Duodenal mucosa (tissue), 2 donors: ENCODE measurements at regions not wholly inside any gene's neighbourhood (a gene's known extent, or its start where the extent isn't known, plus 50 kb on each side); places are given as distances from the start of the nearest gene placed in this dataset.

Experiments used
- H3K27ac ChIP-seq: one replicate; pipeline ENCODE4 v1.7.0; 2013; ENCODE audit warnings: low read depth, low read length
- H3K27me3 ChIP-seq, 2 donors: one replicate each; pipeline ENCODE4 v1.7.0; 2013; ENCODE audit warnings: low read length in 2 of 2, control low read depth in 1 of 2; ENCODE audit not compliant: insufficient read depth in 2 of 2, control insufficient read depth in 1 of 2
- H3K36me3 ChIP-seq, 2 donors: one replicate each; pipeline ENCODE4 v1.7.0; 2013; ENCODE audit warnings: low read length in 2 of 2, control low read depth in 1 of 2; ENCODE audit not compliant: insufficient read depth in 2 of 2, control insufficient read depth in 1 of 2
- H3K4me1 ChIP-seq, 2 donors: one replicate each; pipeline ENCODE4 v1.7.0; 2013; ENCODE audit warnings: low read length in 2 of 2, control low read depth in 1 of 2; ENCODE audit not compliant: insufficient read depth in 2 of 2, control insufficient read depth in 1 of 2
- H3K4me3 ChIP-seq, 2 donors: one replicate each; pipeline ENCODE4 v1.7.0; 2013; ENCODE audit warnings: low read length in 2 of 2, low read depth in 1 of 2
- H3K9ac ChIP-seq, 2 donors: one replicate each; pipeline ENCODE4 v1.7.0; 2013; ENCODE audit warnings: low read length in 2 of 2, low read depth in 1 of 2
- H3K9me3 ChIP-seq, 2 donors: one replicate each; pipeline ENCODE4 v1.7.0; 2013; ENCODE audit warnings: low read length in 2 of 2, control low read depth in 1 of 2; ENCODE audit not compliant: control insufficient read depth in 1 of 2

- Histone ChIP-seq H3K4me1 (no peaks in the 10 kb centered on the region), H3K36me3 (no peaks in the 10 kb centered on the region), H3K27me3 (no peaks in the 10 kb centered on the region), H3K4me3 (no peak overlapping the region), H3K9me3 (no peaks in the 10 kb centered on the region), H3K27ac (no peak overlapping the region), H3K9ac (no peak overlapping the region)
Measured at GRCh38 chr4:164485136-164485535, 268.8 kb upstream of the SMIM31 start.

GRCh38 chr4:164488114-164488513 lies 265.8 kb upstream of the SMIM31 start:
- Histone ChIP-seq H3K36me3 (no peaks in the 10 kb centered on the region), H3K9me3 (peaks cover 0 to 6% of the 10 kb centered on the region in 2 donors), H3K4me3 (no peak overlapping the region), H3K27me3 (no peaks in the 10 kb centered on the region), H3K9ac (no peak overlapping the region), H3K4me1 (no peaks in the 10 kb centered on the region), H3K27ac (no peak overlapping the region)

- H3K9ac ChIP-seq, result no peak overlapping the region
- H3K9me3 ChIP-seq, result no peaks in the 10 kb centered on the region
- H3K4me3 ChIP-seq, result no peak overlapping the region
- H3K27me3 ChIP-seq, result no peaks in the 10 kb centered on the region
- no peak overlapping the region for H3K27ac ChIP-seq
- H3K4me1 ChIP-seq, result no peaks in the 10 kb centered on the region
- no peaks in the 10 kb centered on the region for H3K36me3 ChIP-seq
Measured at GRCh38 chr4:164501074-164501473, 252.9 kb upstream of the SMIM31 start.

- Histone ChIP-seq H3K9me3 (no peaks in the 10 kb centered on the region), H3K27me3 (no peaks in the 10 kb centered on the region), H3K4me1 (no peaks in the 10 kb centered on the region), H3K4me3 (no peak overlapping the region), H3K36me3 (no peaks in the 10 kb centered on the region), H3K9ac (no peak overlapping the region), H3K27ac (no peak overlapping the region)
Measured at GRCh38 chr4:164503874-164504273, 250.1 kb upstream of the SMIM31 start.

GRCh38 chr4:164508097-164508496 lies 245.8 kb upstream of the SMIM31 start:
- no peaks in the 10 kb centered on the region for H3K36me3 ChIP-seq

GRCh38 chr4:164508771-164509170 lies 245.2 kb upstream of the SMIM31 start:
- Histone ChIP-seq H3K9ac (no peak overlapping the region), H3K27ac (no peak overlapping the region), H3K4me1 (no peaks in the 10 kb centered on the region), H3K4me3 (no peak overlapping the region), H3K27me3 (no peaks in the 10 kb centered on the region), H3K9me3 (no peaks in the 10 kb centered on the region), H3K36me3 (no peaks in the 10 kb centered on the region)

More at GRCh38 chr4:164508097-164508496, 245.8 kb upstream of the SMIM31 start:
- H3K4me3 ChIP-seq, result no peak overlapping the region
- H3K27ac ChIP-seq, result no peak overlapping the region
- no peaks in the 10 kb centered on the region for H3K4me1 ChIP-seq
- no peaks in the 10 kb centered on the region for H3K9me3 ChIP-seq
- no peak overlapping the region for H3K9ac ChIP-seq
- no peaks in the 10 kb centered on the region for H3K27me3 ChIP-seq

GRCh38 chr4:164509951-164510350 lies 244.0 kb upstream of the SMIM31 start:
- H3K9ac ChIP-seq, result no peak overlapping the region
- no peaks in the 10 kb centered on the region for H3K4me1 ChIP-seq
- H3K36me3 ChIP-seq, result no peaks in the 10 kb centered on the region
- H3K27ac ChIP-seq, result no peak overlapping the region
- no peak overlapping the region for H3K4me3 ChIP-seq
- H3K9me3 ChIP-seq, result no peaks in the 10 kb centered on the region
- H3K27me3 ChIP-seq, result no peaks in the 10 kb centered on the region

- Histone ChIP-seq H3K27ac (no peak overlapping the region), H3K9me3 (no peaks in the 10 kb centered on the region), H3K4me1 (no peaks in the 10 kb centered on the region), H3K27me3 (no peaks in the 10 kb centered on the region), H3K36me3 (no peaks in the 10 kb centered on the region), H3K9ac (no peak overlapping the region), H3K4me3 (no peak overlapping the region)
Measured at GRCh38 chr4:164512124-164512523, 241.8 kb upstream of the SMIM31 start.

GRCh38 chr4:164514765-164515164 lies 239.2 kb upstream of the SMIM31 start:
- H3K27me3 ChIP-seq, result no peaks in the 10 kb centered on the region
- no peaks in the 10 kb centered on the region for H3K36me3 ChIP-seq
- no peak overlapping the region for H3K9ac ChIP-seq
- H3K27ac ChIP-seq, result no peak overlapping the region
- no peaks in the 10 kb centered on the region for H3K9me3 ChIP-seq
- no peak overlapping the region for H3K4me3 ChIP-seq
- H3K4me1 ChIP-seq, result no peaks in the 10 kb centered on the region

GRCh38 chr4:164524789-164525188 lies 229.1 kb upstream of the SMIM31 start:
- no peaks in the 10 kb centered on the region for H3K36me3 ChIP-seq
- H3K4me1 ChIP-seq, result no peaks in the 10 kb centered on the region
- H3K27me3 ChIP-seq, result no peaks in the 10 kb centered on the region
- H3K27ac ChIP-seq, result no peak overlapping the region
- H3K4me3 ChIP-seq, result no peak overlapping the region
- H3K9ac ChIP-seq, result no peak overlapping the region
- no peaks in the 10 kb centered on the region for H3K9me3 ChIP-seq

- H3K9me3 ChIP-seq, result no peaks in the 10 kb centered on the region
- H3K27ac ChIP-seq, result no peak overlapping the region
- no peak overlapping the region for H3K4me3 ChIP-seq
- no peak overlapping the region for H3K9ac ChIP-seq
- H3K36me3 ChIP-seq, result no peaks in the 10 kb centered on the region
- H3K4me1 ChIP-seq, result no peaks in the 10 kb centered on the region
- H3K27me3 ChIP-seq, result no peaks in the 10 kb centered on the region
Measured at GRCh38 chr4:164526933-164527583, 226.9 kb upstream of the SMIM31 start.
